GM19467 (cell line): ENCODE measurements at regions not wholly inside any gene's neighbourhood (a gene's known extent, or its start where the extent isn't known, plus 50 kb on each side); places are given as distances from the start of the nearest gene placed in this dataset.

Experiments used
- ATAC-seq: cut with Tn5 transposase; IDR thresholded peaks from one replicate; pipeline ENCODE4 v1.9.1; 2021; ENCODE audit warnings: mild to moderate bottlenecking, moderate library complexity; ENCODE audit not compliant: unreplicated experiment

- no peak for ATAC-seq
These were observed 266.8 kb downstream of the NEDD1 start for GRCh38 chr12:97173688-97174410.

- no peak for ATAC-seq
These were observed 270.4 kb downstream of the NEDD1 start for GRCh38 chr12:97177481-97177880.

GRCh38 chr12:97181571-97182265 lies 274.7 kb downstream of the NEDD1 start:
- no peak for ATAC-seq

- no peak for ATAC-seq
These were observed 275.7 kb downstream of the NEDD1 start for GRCh38 chr12:97182769-97183168.

GRCh38 chr12:97184127-97184773 lies 277.2 kb downstream of the NEDD1 start:
- no peak for ATAC-seq

- ATAC-seq, result no peak
These were observed 277.0 kb upstream of the RMST start for GRCh38 chr12:97185567-97185966.

GRCh38 chr12:97194546-97194945 lies 268.1 kb upstream of the RMST start:
- ATAC-seq, result no peak

- ATAC-seq, result no peak
These were observed 262.4 kb upstream of the RMST start for GRCh38 chr12:97200181-97200580.

- no peak for ATAC-seq
These were observed 259.2 kb upstream of the RMST start for GRCh38 chr12:97203408-97203807.

GRCh38 chr12:97209997-97210396 lies 252.6 kb upstream of the RMST start:
- no peak for ATAC-seq

- ATAC-seq, result no peak
These were observed 251.1 kb upstream of the RMST start for GRCh38 chr12:97211416-97211930.

- ATAC-seq, result no peak
These were observed 245.8 kb upstream of the RMST start for GRCh38 chr12:97216848-97217247.

- ATAC-seq, result no peak
These were observed 240.2 kb upstream of the RMST start for GRCh38 chr12:97222391-97222790.

GRCh38 chr12:97223419-97223818 lies 239.2 kb upstream of the RMST start:
- no peak for ATAC-seq

GRCh38 chr12:97229004-97229403 lies 233.6 kb upstream of the RMST start:
- ATAC-seq, result no peak

- ATAC-seq, result no peak
These were observed 227.5 kb upstream of the RMST start for GRCh38 chr12:97235102-97235501.

- ATAC-seq, result no peak
These were observed 216.2 kb upstream of the RMST start for GRCh38 chr12:97246368-97246767.

- ATAC-seq, result no peak
These were observed 212.1 kb upstream of the RMST start for GRCh38 chr12:97250483-97250882.

GRCh38 chr12:97257726-97258125 lies 204.9 kb upstream of the RMST start:
- ATAC-seq, result no peak

GRCh38 chr12:97259098-97259497 lies 203.5 kb upstream of the RMST start:
- no peak for ATAC-seq

- ATAC-seq, result no peak
These were observed 201.8 kb upstream of the RMST start for GRCh38 chr12:97260786-97261185.

GRCh38 chr12:97267166-97267565 lies 195.4 kb upstream of the RMST start:
- no peak for ATAC-seq
